Inflammatory macrophage treated with lipopolysaccharide for 1 hour (primary cell): ENCODE measurements at regions not wholly inside any gene's neighbourhood (a gene's known extent, or its start where the extent isn't known, plus 50 kb on each side); places are given as distances from the start of the nearest gene placed in this dataset.
A peak's percentile ranks its signal among the peaks of the same experiment; 100 is the strongest.

Experiments
- DNase-seq, 2 donors: peaks; one replicate each; pipeline ENCODE4 v3.0.0-alpha.2; 2020 to 2022

DNA sequence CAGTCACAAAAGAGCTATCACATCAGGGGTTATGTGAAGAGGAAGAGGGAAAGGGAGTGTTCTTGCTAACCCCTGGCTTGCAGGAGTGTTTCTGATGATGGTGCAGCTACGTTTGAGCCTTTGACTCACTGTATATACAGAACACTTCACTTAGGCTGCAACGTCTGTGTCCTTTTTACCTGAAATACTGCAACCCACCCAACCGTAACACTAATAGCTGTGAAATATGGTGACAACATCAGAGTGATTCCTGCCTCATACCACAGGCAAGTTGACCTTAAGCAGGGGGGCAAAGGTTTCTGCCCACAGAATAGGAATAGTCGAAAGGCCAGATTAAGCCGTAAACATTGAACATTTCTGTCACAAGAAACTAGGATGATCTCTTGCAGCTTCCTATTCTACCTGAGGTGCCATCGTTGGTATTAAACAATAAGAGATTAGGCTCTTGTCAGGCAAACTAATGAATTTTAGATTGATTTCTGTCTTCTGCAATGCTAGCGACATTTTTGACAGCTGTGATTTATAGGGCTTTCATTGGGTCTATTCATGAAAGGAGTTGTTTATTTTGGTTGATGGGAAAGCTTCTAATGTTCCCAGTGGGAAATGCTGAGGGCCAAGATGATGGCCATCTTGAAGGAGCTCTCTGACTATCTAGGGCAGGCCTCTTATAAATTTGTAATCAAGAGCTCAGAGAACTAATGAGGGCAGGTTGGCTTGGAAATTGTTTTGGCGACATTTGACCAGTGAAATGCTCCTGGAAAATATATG lies 316.8 kb downstream of the PIK3C3 start:
- no peak for DNase-seq

DNA sequence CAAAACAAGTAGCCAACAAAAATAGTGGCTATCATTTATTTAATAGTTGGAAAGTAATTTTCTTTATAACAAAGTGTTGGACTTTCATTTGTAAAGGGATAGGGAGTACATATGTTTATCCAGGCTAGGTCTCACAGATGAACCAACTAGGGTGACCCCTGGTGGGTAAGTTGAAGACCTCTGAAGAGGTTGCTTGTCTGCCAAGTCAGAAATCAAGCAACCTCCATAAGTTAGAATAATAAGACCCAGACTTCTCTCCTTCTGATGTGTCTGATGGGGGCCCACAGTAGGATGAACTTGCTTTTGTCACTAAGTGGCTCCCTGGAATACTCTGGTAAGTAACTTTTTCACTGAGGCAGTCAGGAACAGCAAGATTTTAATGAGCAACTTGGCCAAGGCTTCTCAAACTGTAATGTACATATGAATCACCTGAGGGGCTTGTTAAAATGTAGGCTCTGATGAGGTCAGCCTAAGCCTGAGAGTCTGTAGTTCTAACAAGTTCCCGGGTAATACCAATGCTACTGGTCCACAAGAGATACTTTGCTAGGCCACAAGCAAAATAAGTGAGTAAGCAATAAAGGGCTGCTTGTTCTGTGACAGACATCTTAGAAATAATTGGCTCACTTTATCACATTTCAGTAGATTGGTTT lies 319.6 kb downstream of the PIK3C3 start:
- DNase-seq, result no peak

DNA sequence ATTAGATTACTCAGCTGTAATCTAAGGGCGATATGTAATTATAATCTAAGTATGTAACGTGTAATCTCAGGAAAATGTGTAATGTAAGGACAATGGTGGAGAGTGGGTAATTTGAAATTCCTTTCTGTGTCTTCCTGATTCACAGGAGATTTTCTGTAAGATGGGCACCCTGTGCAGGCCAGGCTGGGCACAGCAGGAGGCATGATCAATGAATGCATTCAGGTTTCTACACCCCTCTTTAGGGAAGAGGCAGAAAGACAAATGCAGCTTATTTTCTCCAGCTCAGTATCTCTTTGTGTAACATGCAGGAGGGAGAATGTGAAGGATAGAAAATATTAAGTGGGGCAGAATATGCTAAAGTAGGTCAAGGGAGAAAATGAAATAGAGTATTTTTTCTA lies 320.1 kb downstream of the PIK3C3 start:
- no peak for DNase-seq

DNA sequence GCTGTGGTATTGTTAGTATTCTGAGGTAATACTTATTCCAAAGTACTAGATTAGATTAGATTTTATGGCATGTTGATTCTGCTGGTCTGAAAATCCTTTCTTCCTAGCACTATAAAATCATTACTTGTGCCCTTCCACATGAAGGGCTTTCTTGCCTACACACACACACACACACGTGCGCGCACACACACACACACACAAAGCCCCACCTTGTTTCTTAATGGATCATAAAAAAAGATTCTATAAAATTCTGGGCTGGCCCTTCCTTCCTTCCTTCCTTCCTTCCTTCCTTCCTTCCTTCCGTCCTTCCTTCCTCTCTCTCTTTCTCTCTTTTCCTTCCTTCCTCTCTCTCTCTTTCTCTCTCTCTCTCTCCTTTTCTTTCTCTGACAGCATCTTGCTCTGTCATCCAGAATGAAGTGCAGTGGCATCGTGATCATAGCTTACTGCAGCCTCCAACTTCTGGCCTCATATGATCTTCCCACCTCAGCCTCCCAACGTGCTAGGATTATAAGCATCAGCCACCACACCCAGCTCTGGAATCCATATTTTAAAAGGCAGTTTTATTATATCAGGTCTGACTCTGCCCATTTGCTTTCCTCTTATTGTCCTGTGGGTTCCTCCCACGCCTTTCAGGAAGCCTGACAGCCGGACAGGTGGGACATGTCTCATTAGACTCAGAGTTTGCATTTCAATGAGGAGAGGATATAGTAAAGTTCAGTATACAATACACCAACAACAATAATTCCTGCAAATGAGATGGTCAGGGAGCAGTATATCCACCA lies 321.1 kb downstream of the PIK3C3 start:
- no peak for DNase-seq

DNA sequence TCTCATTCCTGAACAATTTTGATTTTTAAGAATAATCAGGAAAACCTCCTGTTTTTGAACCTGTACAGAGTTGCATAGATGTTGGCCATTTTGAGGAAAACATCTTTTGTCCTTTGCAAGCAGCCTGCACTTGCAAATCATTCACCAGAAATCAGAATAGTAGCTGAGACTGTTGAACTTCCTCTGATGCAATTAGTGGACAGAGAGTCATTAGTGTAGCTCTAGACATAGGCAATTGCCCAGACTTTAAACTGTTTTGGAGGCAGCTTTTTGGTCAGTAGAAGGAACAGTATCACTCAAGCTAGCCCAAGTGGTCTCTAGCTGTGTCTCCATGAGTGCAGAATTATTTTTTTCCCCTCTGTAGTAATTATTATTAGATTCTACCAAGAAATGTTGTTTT lies 326.1 kb downstream of the PIK3C3 start:
- DNase-seq, result no peak

DNA sequence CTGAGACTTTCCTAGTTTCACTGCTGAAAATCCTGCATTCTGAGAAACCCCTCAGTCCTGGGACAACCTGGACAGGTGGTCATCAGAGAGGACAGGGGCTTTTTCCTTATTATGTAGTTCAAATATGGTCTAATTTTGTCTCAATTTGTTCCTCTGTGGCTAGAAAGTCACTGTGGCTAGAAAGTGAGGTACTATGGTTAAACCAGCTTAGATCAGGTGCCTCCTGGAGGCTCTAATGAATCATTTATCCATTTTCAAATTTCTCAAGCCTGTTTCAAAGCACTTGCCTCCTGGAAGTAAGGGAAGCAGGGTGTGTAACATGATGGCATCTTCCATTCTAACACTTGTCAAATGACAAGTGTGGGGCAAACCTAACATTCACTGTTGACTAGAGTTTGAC lies 326.8 kb downstream of the PIK3C3 start:
- DNase-seq, result no peak

DNA sequence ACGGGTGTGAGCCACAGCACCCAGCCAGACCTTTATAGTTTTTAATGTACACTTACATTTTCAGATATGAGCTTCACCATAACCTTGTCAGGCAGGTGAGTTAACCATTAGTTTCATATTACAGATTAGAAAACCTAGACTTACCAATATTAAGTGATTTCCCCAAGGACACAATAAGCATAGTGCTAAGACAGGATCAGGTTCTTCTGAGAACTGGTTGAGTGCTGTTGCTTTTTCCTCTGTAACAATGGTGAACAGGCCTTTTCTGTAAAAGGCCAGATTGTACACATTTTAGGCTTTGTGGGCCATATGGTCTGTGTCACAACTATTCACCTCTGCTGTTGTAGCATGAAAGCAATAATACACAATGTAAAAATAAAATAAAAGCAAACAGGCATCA lies 332.0 kb downstream of the PIK3C3 start:
- no peak for DNase-seq

DNA sequence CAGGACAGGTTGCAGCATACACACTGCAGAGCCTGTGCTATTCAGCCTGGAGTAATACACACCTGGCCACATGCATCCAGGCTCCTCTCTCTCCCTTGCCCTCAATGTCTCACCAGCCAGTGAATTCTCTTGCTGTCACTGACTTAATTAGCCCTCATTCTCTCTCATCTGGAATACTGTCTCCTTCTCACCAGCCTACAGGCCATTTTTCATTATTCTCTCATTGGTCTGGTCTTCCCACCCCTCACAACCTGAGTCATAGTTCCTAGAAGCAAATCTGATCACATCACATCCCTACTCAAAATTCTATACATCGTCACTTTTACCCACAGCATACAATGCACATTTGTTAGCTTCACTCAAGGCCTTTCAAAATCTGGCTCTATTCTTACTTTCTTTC lies 333.1 kb downstream of the PIK3C3 start:
- DNase-seq, result no peak

DNA sequence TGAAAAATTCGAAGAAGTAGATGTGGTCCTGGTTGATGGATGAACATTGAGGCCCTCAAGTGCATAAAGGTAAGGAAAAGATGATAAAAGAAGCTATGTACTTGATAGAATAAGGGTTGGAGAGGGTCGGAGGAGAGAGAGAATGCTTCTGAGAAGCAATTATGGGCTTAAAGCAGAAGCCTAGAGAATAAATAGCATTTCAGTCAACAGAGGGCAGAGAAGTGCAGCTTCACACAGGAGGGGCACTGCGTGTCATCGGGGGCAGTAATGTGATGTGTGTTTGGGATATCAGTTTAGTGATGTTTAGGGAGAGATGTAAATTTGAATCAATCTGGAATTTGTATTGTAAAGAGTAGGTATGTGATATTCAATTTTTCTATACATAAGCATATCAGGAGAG lies 334.5 kb downstream of the PIK3C3 start:
- DNase-seq, result no peak

DNA sequence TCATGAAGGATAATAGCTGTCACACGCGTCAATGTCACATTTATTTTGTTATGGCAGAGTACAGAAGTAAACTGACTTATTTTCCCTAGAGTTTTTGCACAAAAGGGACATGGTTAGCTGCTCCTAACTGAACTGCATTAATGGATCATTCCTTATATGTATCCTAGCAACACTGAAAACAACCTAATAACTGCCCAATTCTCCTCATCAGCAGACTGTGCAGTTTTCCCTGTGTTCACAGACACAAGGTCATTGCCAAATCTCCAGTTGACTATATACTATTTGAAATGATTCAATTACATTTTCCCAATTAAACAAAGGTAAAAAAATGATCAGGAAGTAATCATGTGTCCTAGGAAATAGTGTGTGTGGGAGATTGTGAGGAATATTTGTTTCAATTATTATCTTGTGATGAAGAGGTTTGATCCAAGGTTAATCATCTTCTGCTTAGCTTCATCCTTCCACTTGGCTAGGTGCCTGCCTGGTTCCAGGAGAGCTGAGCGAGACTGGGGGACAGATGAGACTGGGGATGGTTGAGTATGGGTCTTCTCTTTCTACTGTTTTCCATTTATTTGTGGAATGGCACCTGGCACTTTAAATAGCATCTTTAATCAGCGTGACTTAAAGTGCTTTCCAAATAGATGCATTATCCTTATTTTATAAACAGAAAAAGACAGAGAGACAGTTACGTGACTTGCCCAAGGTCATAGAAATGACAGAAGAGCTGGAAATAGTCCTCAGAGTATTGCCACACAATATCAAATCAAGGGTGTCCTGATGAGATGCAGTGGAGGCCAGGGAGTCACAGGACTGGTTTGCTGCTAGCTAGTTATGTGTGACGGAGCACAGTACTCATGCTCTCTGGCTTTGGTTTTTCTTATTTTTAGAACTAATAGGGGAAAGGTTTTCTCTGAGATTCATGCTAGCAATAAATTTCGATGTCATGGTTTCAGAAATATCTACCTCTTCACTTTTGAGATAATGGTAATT lies 335.6 kb downstream of the PIK3C3 start:
- no peak for DNase-seq

DNA sequence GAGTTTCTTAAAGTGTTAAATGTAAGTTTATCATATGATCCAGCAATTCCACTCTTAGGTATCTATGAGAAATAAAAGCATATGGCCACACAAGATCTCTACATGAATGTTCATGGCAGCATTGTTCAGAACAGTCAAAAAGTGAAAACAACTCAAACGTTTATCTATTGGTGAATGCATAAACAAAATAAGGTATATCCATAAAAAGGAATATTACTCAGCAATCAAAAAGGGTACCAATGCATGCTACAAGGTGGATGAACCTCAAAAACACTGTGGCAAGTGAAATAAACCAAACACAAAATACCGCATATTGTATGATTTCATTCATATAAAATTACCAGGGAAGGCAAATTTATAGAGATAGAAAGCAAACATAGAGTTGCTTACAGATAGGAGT lies 337.6 kb downstream of the PIK3C3 start:
- DNase-seq, result no peak

DNA sequence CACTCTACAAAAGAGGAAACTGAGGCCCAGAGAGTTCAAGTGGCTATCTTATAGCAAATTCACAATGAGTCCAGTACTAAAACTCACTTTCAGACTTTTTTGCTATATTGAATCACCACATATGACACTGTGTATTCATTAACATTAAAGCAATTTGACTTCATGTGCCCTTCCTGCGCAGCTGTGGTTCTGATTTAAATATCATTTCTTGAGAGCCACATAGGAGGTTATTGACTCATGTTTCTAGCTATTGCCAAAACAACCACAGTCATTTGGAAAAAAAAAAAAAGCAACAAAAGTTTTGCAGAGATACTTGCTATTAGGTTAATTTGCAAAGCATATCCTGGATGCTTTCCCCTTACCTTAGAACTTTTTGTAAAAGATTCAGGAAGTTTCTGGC lies 341.2 kb downstream of the PIK3C3 start:
- DNase-seq, result no peak

DNA sequence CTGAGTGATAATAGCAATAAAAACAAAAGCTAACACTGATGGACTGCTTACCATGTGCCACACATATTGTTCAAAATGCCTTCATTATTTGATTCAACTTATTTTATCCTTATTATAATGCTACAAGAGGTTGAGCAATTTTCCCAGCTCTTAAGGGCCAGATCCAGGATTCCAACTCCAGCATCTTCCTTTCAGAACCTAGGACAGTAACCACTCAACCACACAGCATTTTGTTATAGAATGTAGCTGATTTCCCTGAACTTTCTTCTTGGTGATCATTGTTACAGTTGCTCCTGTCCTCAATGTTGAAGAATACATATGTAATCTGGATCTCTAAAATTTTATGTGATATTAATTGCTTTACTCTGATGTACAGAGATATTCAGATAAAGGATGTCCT lies 341.7 kb downstream of the PIK3C3 start:
- DNase-seq, result no peak

DNA sequence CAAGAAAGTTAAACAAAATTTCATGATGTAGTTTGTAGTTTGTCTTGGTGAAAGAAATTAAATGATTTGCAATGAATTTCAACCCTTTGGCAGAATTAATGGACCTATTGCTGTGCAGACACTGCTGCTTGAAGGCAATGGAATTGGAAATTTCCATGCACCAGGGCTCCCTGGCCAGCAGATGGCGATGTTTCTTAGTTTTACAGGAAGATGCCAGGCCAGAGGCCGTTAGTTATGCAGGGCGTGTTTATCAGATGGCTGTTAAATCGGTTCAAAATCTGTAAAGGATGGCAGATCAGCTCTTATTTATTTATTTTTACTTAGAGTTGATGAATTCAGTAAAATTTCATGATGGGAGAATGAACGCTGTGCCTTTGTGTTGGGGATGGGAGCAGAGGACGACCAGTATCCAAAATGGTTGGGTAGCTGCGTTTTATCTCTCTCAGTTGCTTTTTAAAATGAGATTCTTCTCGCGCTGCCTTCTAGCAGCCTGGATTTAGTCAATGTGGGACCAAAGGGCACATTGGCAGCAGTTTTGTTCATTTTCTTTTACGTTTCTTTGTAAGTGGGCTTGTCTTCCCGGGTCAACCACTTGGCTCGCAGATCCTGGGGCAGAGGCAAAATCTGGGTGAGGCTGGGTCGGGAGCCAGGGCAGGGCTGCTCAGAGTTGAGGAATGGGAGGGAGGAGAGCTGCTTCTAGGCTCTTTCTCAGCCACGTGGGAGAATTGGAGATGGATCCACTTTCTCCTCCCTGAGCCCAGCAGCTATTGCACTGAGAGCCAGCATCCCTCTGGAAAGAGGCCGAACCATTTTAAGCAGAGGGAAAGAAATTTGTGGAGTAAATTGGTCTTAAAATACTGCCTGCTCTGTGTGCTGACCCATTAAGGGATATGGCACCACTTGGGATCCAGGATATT lies 344.0 kb downstream of the PIK3C3 start:
- DNase-seq, result peak; percentile 32 to 89

DNA sequence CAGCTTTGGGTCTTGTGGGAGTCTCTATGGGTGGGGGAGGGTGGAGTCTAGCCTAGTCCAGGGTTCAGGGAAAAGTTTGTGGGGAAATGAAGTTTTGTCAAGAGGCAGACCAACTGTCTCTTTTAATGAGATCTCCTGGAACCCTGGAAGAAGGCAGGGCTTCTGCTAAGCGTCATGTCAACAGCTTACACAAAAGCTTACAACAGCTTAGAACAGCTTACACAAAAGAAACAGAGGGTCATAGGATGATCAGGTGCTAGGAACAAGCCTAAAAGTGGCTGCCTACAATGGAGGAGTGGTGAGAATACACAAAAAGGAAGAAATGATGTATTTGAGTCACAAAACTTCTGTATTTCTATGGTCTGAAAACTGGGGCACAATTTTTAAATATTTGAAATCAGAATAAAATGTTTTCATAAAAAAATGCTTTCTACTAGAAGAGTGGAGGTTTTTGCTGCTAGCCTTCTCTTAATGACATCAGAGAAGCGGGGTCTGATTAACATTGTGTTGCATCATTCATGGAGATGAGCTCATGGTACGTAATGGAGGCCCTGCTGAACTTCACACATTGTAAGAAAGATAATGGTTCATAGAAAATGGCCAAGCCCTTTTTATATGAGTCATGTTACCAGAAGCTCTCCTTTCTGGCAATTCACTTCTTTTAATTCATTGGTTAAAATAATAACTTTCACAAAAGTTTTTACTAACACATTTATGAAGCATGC lies 351.0 kb downstream of the PIK3C3 start:
- no peak for DNase-seq

DNA sequence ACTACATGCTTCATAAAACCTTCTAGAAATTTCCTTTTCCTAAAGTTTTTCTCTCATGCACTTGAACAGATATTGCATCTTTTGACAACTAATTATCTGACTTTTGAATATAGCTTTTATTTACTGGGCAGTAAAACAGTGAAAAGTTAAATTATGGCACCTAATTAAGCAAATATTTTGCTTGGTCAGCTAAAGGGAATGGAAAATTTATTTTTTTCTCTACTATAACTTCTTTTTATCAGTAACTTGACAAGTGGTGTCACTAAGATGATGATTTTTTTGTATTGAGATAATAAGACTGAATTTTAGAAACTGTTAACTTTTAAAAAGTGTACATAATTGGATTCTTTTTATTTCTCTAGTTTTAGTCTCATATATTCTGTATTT lies 351.6 kb downstream of the PIK3C3 start:
- no peak for DNase-seq

DNA sequence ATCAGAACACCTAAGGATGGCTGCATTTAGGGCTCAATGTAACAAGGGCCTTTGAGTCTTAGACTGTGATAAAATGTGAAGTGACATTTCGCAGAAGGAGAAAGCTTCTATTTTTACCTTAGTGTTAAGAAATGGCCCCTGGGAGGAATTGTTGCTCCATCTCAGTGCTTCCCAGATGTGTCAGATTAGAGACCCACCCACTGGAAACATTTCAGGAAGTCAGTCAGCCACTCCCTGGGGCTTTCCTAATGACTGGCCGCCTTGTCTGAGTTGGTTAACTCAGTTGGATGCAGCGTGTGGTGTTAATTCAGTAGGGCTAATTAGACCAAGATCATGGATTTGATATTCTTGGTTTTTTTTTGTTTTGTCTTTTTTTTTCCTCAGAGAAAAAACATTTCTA lies 355.9 kb downstream of the PIK3C3 start:
- peak; percentile 76 to 83 for DNase-seq

DNA sequence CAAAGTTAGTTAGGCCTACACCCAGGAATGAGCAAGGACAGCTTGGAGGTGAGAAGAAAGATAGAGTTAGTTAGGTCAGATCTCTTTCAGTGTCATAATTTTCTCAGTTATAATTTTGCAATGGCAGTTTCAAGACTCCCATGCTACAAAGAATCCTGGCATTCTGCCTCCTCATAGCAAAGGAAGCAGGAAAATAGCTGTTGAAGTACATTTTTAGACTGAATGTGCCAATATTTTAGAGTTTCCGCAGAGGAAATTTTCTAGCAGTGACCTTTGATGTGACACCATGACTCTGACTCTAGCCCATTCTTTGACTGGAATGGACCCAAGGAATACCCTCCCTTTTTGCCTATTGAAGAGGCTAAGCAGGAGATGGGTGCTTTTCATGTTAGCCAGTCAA lies 371.7 kb downstream of the PIK3C3 start:
- no peak for DNase-seq

DNA sequence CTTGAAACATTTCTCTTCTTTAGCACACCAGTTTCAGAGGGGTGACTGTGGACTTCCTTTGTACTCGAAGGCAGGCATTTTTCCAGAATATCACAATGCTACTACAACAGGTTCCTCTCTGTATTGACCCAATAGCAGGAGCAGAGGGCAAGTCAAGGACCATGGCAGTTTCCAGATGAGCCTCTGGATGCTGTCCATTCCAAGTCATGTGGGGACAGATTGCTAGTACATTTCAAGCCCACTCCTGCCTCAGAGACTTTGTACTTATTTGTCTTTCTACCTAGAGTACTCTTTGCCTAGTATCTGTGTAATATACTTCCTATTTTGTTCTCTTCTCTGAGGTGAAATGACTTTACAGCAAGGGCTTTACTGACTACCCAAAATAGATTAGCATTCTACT lies 373.9 kb downstream of the PIK3C3 start:
- no peak for DNase-seq

DNA sequence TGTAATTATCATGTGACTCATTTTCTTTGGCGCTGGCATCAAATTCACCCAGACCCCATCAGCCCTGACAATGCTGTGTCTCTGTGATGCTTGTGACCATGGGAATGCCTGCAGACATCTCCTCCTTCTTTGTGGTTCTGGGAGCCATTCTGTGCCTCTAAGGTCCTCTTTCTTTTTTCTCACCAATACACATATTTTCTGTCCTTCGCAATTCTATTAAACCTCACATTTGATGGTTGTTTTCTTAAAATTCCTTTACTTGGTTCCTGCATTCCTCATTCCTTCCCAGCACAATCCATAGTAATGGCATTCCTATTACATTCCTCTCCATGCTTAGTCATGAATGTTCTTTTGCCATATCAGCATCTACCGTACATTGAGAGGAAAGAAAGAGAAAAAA lies 375.3 kb downstream of the PIK3C3 start:
- DNase-seq, result no peak

DNA sequence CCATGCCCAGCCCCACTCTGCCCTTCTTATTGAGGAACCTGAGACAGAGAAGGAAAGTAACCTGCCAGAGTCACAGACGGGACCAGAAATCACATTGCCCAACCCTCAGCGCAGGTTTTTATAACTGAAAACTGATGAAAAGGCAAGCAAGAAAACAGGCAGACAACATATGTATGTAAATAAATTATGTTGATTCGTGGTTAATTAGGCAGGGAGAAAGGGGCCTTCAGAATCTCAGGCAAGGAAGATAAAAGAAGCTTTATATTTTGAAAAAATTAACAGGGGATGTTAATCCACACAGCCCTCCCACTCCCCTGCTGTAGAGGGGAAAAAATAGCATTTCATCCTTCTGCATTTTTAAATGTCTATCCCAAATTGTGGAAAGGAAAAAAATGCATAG lies 378.5 kb downstream of the PIK3C3 start:
- DNase-seq, result no peak
